Mesenchymal stem cell (in vitro differentiated cells and primary cell): ENCODE measurements at regions not wholly inside any gene's neighbourhood (a gene's known extent, or its start where the extent isn't known, plus 50 kb on each side); places are given as distances from the start of the nearest gene placed in this dataset.
"Not testable (repeated sequence)": the region's sequence is repeated elsewhere in the genome, so short reads cannot be mapped to it uniquely, and the experiment has no call there.

Experiments used
- DNase-seq: peaks from one replicate; pipeline ENCODE4 v3.0.0-alpha.2; 2013
- H2AFZ ChIP-seq: one replicate; pipeline ENCODE4 v1.6.1; 2013; ENCODE audit warnings: low read depth, mild to moderate bottlenecking, control low read depth, inconsistent platforms, low read length, moderate library complexity
- H2AK5ac ChIP-seq: 2 replicates; pipeline ENCODE4 v1.6.1; 2013; ENCODE audit warnings: low read length, moderate library complexity, mild to moderate bottlenecking, inconsistent platforms; ENCODE audit not compliant: severe bottlenecking
- H2BK120ac ChIP-seq: one replicate; pipeline ENCODE4 v1.6.1; 2013; ENCODE audit warnings: low read depth, mild to moderate bottlenecking, inconsistent platforms, low read length, moderate library complexity
- H2BK12ac ChIP-seq, 2 experiments: one replicate each; pipeline ENCODE4 v1.6.1; 2013; ENCODE audit warnings: inconsistent platforms in 2 of 2, low read length in 2 of 2, mild to moderate bottlenecking in 2 of 2, moderate library complexity in 2 of 2, control low read depth in 1 of 2
- H2BK15ac ChIP-seq: one replicate; pipeline ENCODE4 v1.6.1; 2013; ENCODE audit warnings: mild to moderate bottlenecking, low read depth, inconsistent platforms; ENCODE audit not compliant: poor library complexity, severe bottlenecking
- H2BK5ac ChIP-seq: 2 replicates; pipeline ENCODE4 v1.6.1; 2013; ENCODE audit warnings: low read depth, mild to moderate bottlenecking, low read length, control low read depth, inconsistent platforms; ENCODE audit not compliant: poor library complexity, severe bottlenecking
- H3K14ac ChIP-seq, 2 experiments: one replicate each; pipeline ENCODE4 v1.6.1; 2013; ENCODE audit warnings: inconsistent platforms in 2 of 2, low read length in 2 of 2, control low read depth in 1 of 2, mild to moderate bottlenecking in 1 of 2, moderate library complexity in 1 of 2
- H3K18ac ChIP-seq, 2 experiments: one replicate each; pipeline ENCODE4 v1.6.1; 2013; ENCODE audit warnings: inconsistent platforms in 2 of 2, low read length in 2 of 2, control low read depth in 1 of 2, low read depth in 1 of 2, mild to moderate bottlenecking in 1 of 2
- H3K23ac ChIP-seq, 2 experiments: one replicate each; pipeline ENCODE4 v1.6.1; 2013; ENCODE audit warnings: inconsistent platforms in 2 of 2, low read length in 2 of 2, mild to moderate bottlenecking in 2 of 2, moderate library complexity in 2 of 2, control low read depth in 1 of 2
- H3K27ac ChIP-seq: 2 replicates; pipeline ENCODE4 v1.5.1; 2013; ENCODE audit warnings: mild to moderate bottlenecking, moderate library complexity, low read length, control low read depth, inconsistent platforms; ENCODE audit not compliant: poor library complexity, severe bottlenecking
- H3K27me3 ChIP-seq, 2 experiments: 2 replicates each; pipeline versions ENCODE4 v1.6.1 to v1.7.0; 2013; ENCODE audit warnings: low read length in 2 of 2, mild to moderate bottlenecking in 2 of 2, moderate library complexity in 2 of 2, control low read depth in 1 of 2, inconsistent platforms in 1 of 2; ENCODE audit not compliant: control insufficient read depth in 1 of 2, insufficient read depth in 1 of 2
- H3K36me3 ChIP-seq, 2 experiments: 2 replicates each; pipeline versions ENCODE4 v1.6.1 to v1.7.0; 2013; ENCODE audit warnings: low read length in 2 of 2, control low read depth in 1 of 2, inconsistent platforms in 1 of 2, low read depth in 1 of 2, mild to moderate bottlenecking in 1 of 2; ENCODE audit not compliant: insufficient read depth in 2 of 2, control insufficient read depth in 1 of 2
- H3K4ac ChIP-seq, 2 experiments: one replicate each; pipeline ENCODE4 v1.6.1; 2013; ENCODE audit warnings: inconsistent platforms in 2 of 2, low read length in 2 of 2, mild to moderate bottlenecking in 2 of 2, moderate library complexity in 2 of 2, control low read depth in 1 of 2, low read depth in 1 of 2
- H3K4me1 ChIP-seq: 2 replicates; pipeline ENCODE4 v1.6.1; 2013; ENCODE audit warnings: low read depth, low read length, control low read depth; ENCODE audit not compliant: control insufficient read depth, insufficient read depth
- H3K4me2 ChIP-seq: 2 replicates; pipeline ENCODE4 v1.6.1; 2013; ENCODE audit warnings: low read length, mild to moderate bottlenecking, inconsistent platforms; ENCODE audit not compliant: poor library complexity, severe bottlenecking
- H3K4me3 ChIP-seq, 2 experiments: 2 replicates each; pipeline versions ENCODE4 v1.5.1 to v1.7.0; 2013; ENCODE audit warnings: low read length in 2 of 2, mild to moderate bottlenecking in 2 of 2, control low read depth in 1 of 2, low read depth in 1 of 2; ENCODE audit not compliant: insufficient read depth in 1 of 2
- H3K79me1 ChIP-seq: replicated peaks from 2 replicates; pipeline ENCODE4 v1.6.1; 2013; ENCODE audit warnings: mild to moderate bottlenecking, control low read depth, low read length, inconsistent platforms; ENCODE audit not compliant: poor library complexity, severe bottlenecking
- H3K9ac ChIP-seq: 2 replicates; pipeline ENCODE4 v1.7.0; 2013; ENCODE audit warnings: mild to moderate bottlenecking, low read length, moderate library complexity
- H3K9me3 ChIP-seq: 2 replicates; pipeline ENCODE4 v1.7.0; 2013; ENCODE audit warnings: mild to moderate bottlenecking, low read length; ENCODE audit not compliant: control insufficient read depth
- H4K8ac ChIP-seq: one replicate; pipeline ENCODE4 v1.6.1; 2013; ENCODE audit warnings: inconsistent platforms, mild to moderate bottlenecking, low read length, moderate library complexity
- H4K91ac ChIP-seq: one replicate; pipeline ENCODE4 v1.6.1; 2013; ENCODE audit warnings: mild to moderate bottlenecking, low read length, inconsistent platforms
- WGBS: methylation state at CpG from one replicate; pipeline ENCODE4 v1.1.7; 2013; ENCODE audit warnings: mixed read lengths; 5-methylcytosine and 5-hydroxymethylcytosine counted together

- H3K9me3 ChIP-seq: no peaks in the 10 kb centered on the region
- H2BK12ac ChIP-seq: no peak overlapping the region
- no peaks in the 10 kb centered on the region for H3K4me1 ChIP-seq
- no peak overlapping the region for H3K14ac ChIP-seq
- H3K23ac ChIP-seq: no peak overlapping the region
- no peak overlapping the region for H3K18ac ChIP-seq
- peak; percentile 1 for DNase-seq
- H4K91ac ChIP-seq: no peak overlapping the region
- no peak overlapping the region for H3K4ac ChIP-seq
- no peak overlapping the region for H3K4me3 ChIP-seq
- H3K27me3 ChIP-seq: no peaks in the 10 kb centered on the region
- no peaks in the 10 kb centered on the region for H3K79me1 ChIP-seq
- H3K4me2 ChIP-seq: no peak overlapping the region
- no peak overlapping the region for H2BK120ac ChIP-seq
- 35% methylated on average over 3 of the region's 4 CpGs for WGBS
- no peak overlapping the region for H3K27ac ChIP-seq
- H2AFZ ChIP-seq: no peak overlapping the region
- H3K36me3 ChIP-seq: no peaks in the 10 kb centered on the region
- H3K9ac ChIP-seq: no peak overlapping the region
- H2AK5ac ChIP-seq: no peak overlapping the region
- no peak overlapping the region for H2BK15ac ChIP-seq
- H2BK5ac ChIP-seq: no peak overlapping the region
- no peak overlapping the region for H4K8ac ChIP-seq
These were observed 603.8 kb downstream of the CDH8 start for GRCh38 chr16:61432421-61432820.

- H2BK5ac ChIP-seq: no peak overlapping the region
- no peaks in the 10 kb centered on the region for H3K9me3 ChIP-seq
- H2BK120ac ChIP-seq: no peak overlapping the region
- H3K9ac ChIP-seq: no peak overlapping the region
- H3K79me1 ChIP-seq: no peaks in the 10 kb centered on the region
- no peak overlapping the region for H4K8ac ChIP-seq
- no peak overlapping the region for H3K4me2 ChIP-seq
- H3K4me1 ChIP-seq: no peaks in the 10 kb centered on the region
- H2BK12ac ChIP-seq: no peak overlapping the region
- no peaks in the 10 kb centered on the region for H3K27me3 ChIP-seq
- no peak overlapping the region for H2BK15ac ChIP-seq
- H2AK5ac ChIP-seq: no peak overlapping the region
- H4K91ac ChIP-seq: no peak overlapping the region
- H3K14ac ChIP-seq: no peak overlapping the region
- no peak overlapping the region for H3K23ac ChIP-seq
- no peak overlapping the region for H2AFZ ChIP-seq
- 80% methylated on average over 1 of the region's 4 CpGs for WGBS
- no peak overlapping the region for H3K4me3 ChIP-seq
- no peaks in the 10 kb centered on the region for H3K36me3 ChIP-seq
- no peak overlapping the region for H3K18ac ChIP-seq
- no peak for DNase-seq
- H3K4ac ChIP-seq: no peak overlapping the region
- no peak overlapping the region for H3K27ac ChIP-seq
These were observed 615.1 kb downstream of the CDH8 start for GRCh38 chr16:61421111-61421510.

- no peak for DNase-seq
- Histone ChIP-seq H3K9ac (no peak overlapping the region), H2AK5ac (no peak overlapping the region), H3K9me3 (no peaks in the 10 kb centered on the region), H3K4me2 (no peak overlapping the region), H3K27me3 (no peaks in the 10 kb centered on the region), H3K23ac (no peak overlapping the region), H4K91ac (no peak overlapping the region), H2BK5ac (no peak overlapping the region), H3K4me1 (no peaks in the 10 kb centered on the region), H4K8ac (no peak overlapping the region), H3K4me3 (no peak overlapping the region), H3K4ac (no peak overlapping the region), H2BK12ac (no peak overlapping the region), H3K14ac (no peak overlapping the region), H2BK120ac (no peak overlapping the region), H2AFZ (no peak overlapping the region), H3K79me1 (no peaks in the 10 kb centered on the region), H2BK15ac (no peak overlapping the region), H3K27ac (no peak overlapping the region), H3K18ac (no peak overlapping the region), H3K36me3 (no peaks in the 10 kb centered on the region)
- 48% methylated on average over 2 of the region's 2 CpGs for WGBS
These were observed 616.4 kb downstream of the CDH8 start for GRCh38 chr16:61419791-61420190.

GRCh38 chr16:61418802-61419201 is 617.4 kb downstream of the CDH8 start:
- H3K4me2 ChIP-seq, H4K8ac ChIP-seq, H2AK5ac ChIP-seq, H3K27ac ChIP-seq, DNase-seq, H3K23ac ChIP-seq, H2BK12ac ChIP-seq, H2AFZ ChIP-seq, H2BK120ac ChIP-seq, H2BK5ac ChIP-seq, H3K14ac ChIP-seq, H4K91ac ChIP-seq, H3K9me3 ChIP-seq, H3K18ac ChIP-seq, H3K4me3 ChIP-seq, H3K79me1 ChIP-seq, H3K36me3 ChIP-seq, H3K27me3 ChIP-seq, H3K9ac ChIP-seq, H3K4me1 ChIP-seq, H2BK15ac ChIP-seq, H3K4ac ChIP-seq: not testable (repeated sequence)
